AG09309 (cell line): ENCODE measurements at regions not wholly inside any gene's neighbourhood (a gene's known extent, or its start where the extent isn't known, plus 50 kb on each side); places are given as distances from the start of the nearest gene placed in this dataset.

Source experiments
- DNase-seq: peaks from one replicate; pipeline ENCODE4 v3.0.0-alpha.2; 2010; ENCODE audit warnings: low read depth
- H3K4me3 ChIP-seq: 2 replicates; pipeline ENCODE4 v1.5.1; 2011; ENCODE audit warnings: mild to moderate bottlenecking, low read depth, low read length, moderate library complexity; ENCODE audit not compliant: control insufficient read depth
- CTCF ChIP-seq: IDR thresholded peaks from 2 replicates; pipeline ENCODE4 v1.5.1; 2011; ENCODE audit warnings: mild to moderate bottlenecking, low read depth, low read length, inconsistent platforms; ENCODE audit not compliant: insufficient read depth, control insufficient read depth; ENCODE audit errors: missing control alignments

- no peak for DNase-seq
- H3K4me3 ChIP-seq = no peak overlapping the region
- no peak for TF ChIP-seq CTCF
These were observed 185.2 kb upstream of the CTSO start for GRCh38 chr4:156138781-156139280.

- DNase-seq = no peak
- no peak for TF ChIP-seq CTCF
- no peak overlapping the region for H3K4me3 ChIP-seq
These were observed 184.2 kb upstream of the CTSO start for GRCh38 chr4:156137679-156138473.

GRCh38 chr4:156132196-156132595 is 178.5 kb upstream of the CTSO start:
- no peak for DNase-seq
- no peak overlapping the region for H3K4me3 ChIP-seq
- TF ChIP-seq CTCF = no peak

- TF ChIP-seq CTCF = no peak
- DNase-seq = no peak
- no peak overlapping the region for H3K4me3 ChIP-seq
These were observed 174.9 kb upstream of the CTSO start for GRCh38 chr4:156128616-156129015.

- TF ChIP-seq CTCF = no peak
- no peak for DNase-seq
- no peak overlapping the region for H3K4me3 ChIP-seq
These were observed 165.0 kb upstream of the CTSO start for GRCh38 chr4:156118507-156119220.

- TF ChIP-seq CTCF = no peak
These were observed 164.1 kb upstream of the CTSO start for GRCh38 chr4:156117743-156118142.

More at GRCh38 chr4:156117743-156118142, 164.1 kb upstream of the CTSO start:
- H3K4me3 ChIP-seq = no peak overlapping the region
- no peak for DNase-seq
